ENCODE measurements at regions not wholly inside any gene's neighbourhood (a gene's known extent, or its start where the extent isn't known, plus 50 kb on each side); places are given as distances from the start of the nearest gene placed in this dataset.
"Not testable (repeated sequence)": the region's sequence is repeated elsewhere in the genome, so short reads cannot be mapped to it uniquely, and the experiment has no call there.

- no peak for DNase-seq (ENCODE audit: extremely low spot score)
- 66% methylated on average over 1 of the region's 1 CpG for WGBS
- H3K4me1 ChIP-seq (ENCODE audit: insufficient read depth): no peaks in the 10 kb centered on the region
- no peak overlapping the region for H3K27ac ChIP-seq (ENCODE audit: low read depth)
- H3K36me3 ChIP-seq (ENCODE audit: insufficient read depth): no peaks in the 10 kb centered on the region
- H3K4me3 ChIP-seq (ENCODE audit: low read depth, low read length): no peak overlapping the region
Observed at GRCh38 chr9:24096756-24097155, 270.7 kb upstream of the ELAVL2 start.

- H3K4me1 ChIP-seq (ENCODE audit: insufficient read depth): no peaks in the 10 kb centered on the region
- DNase-seq (ENCODE audit: extremely low spot score): no peak
- H3K27ac ChIP-seq (ENCODE audit: low read depth): no peak overlapping the region
- WGBS: 73% methylated on average over 2 of the region's 2 CpGs
- no peaks in the 10 kb centered on the region for H3K36me3 ChIP-seq (ENCODE audit: insufficient read depth)
- H3K4me3 ChIP-seq (ENCODE audit: low read depth, low read length): no peak overlapping the region
Observed at GRCh38 chr9:24095246-24095645, 269.2 kb upstream of the ELAVL2 start.

GRCh38 chr9:24090566-24090965 is 264.5 kb upstream of the ELAVL2 start:
- WGBS: 89% methylated on average over 6 of the region's 6 CpGs
- Histone ChIP-seq H3K4me1 (ENCODE audit: insufficient read depth) (no peaks in the 10 kb centered on the region), H3K36me3 (ENCODE audit: insufficient read depth) (no peaks in the 10 kb centered on the region), H3K27ac (ENCODE audit: low read depth) (no peak overlapping the region), H3K4me3 (ENCODE audit: low read depth, low read length) (no peak overlapping the region)
- DNase-seq (ENCODE audit: extremely low spot score): no peak

DNA sequence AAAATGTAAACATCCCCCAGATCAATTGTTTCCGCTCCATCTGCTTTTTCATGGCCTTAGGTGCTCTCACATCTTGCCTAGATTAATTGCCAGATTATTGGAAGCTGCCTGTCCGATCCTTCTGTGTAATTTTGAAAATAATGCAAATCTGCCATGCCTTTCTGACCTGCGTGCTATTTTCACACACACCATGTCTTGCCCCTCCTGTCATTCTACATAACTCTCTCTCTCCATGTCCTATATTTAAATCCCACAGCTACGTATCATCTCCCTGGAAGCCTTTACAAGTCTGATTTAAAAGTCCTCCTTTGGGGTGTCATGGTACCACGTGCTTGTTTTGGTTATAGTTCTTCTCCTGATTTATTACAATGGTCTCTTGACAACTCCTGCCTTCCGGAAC is 247.6 kb upstream of the ELAVL2 start:
- no peaks in the 10 kb centered on the region for H3K36me3 ChIP-seq (ENCODE audit: insufficient read depth)
- DNase-seq (ENCODE audit: extremely low spot score): no peak
- H3K4me1 ChIP-seq (ENCODE audit: insufficient read depth): no peaks in the 10 kb centered on the region
- H3K27ac ChIP-seq (ENCODE audit: low read depth): no peak overlapping the region
- no peak overlapping the region for H3K4me3 ChIP-seq (ENCODE audit: low read depth, low read length)
- 76% methylated on average over 6 of the region's 6 CpGs for WGBS

DNA sequence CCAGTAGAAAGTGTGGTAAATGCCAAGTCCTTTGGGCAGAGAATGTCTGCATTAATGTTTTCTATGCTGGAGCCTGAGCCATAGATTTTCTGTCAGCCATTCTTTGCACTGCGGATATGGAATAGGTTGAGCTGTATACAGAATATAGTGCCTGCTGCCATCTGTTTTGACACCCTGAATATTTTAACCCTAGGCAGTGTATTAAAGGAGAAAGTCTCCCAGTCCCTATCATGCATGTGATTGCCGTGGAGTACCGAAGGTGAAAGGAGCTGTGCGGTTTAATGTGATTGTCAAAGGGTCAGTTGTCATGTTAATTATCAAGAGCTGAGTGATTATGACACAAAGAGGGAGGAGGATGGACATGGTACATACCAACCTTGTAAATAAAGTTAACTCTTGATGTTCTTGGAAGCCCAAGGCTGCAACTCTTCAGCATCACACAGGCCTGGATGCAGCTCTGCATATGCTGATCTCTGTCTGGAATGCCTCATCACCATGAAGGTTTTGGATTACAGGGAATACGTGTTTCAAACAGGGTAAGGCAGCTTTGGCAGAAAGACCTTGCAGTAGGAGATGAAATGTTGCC is 247.1 kb upstream of the ELAVL2 start:
- no peak overlapping the region for H3K27ac ChIP-seq (ENCODE audit: low read depth)
- H3K36me3 ChIP-seq (ENCODE audit: insufficient read depth): no peaks in the 10 kb centered on the region
- no peak for DNase-seq (ENCODE audit: extremely low spot score)
- no peak overlapping the region for H3K4me3 ChIP-seq (ENCODE audit: low read depth, low read length)
- H3K4me1 ChIP-seq (ENCODE audit: insufficient read depth): no peaks in the 10 kb centered on the region
- WGBS: 51% methylated on average over 5 of the region's 5 CpGs

GRCh38 chr9:24071716-24072115 is 245.7 kb upstream of the ELAVL2 start:
- DNase-seq (ENCODE audit: extremely low spot score): no peak
- WGBS: 47% methylated on average over 2 of the region's 2 CpGs

DNA sequence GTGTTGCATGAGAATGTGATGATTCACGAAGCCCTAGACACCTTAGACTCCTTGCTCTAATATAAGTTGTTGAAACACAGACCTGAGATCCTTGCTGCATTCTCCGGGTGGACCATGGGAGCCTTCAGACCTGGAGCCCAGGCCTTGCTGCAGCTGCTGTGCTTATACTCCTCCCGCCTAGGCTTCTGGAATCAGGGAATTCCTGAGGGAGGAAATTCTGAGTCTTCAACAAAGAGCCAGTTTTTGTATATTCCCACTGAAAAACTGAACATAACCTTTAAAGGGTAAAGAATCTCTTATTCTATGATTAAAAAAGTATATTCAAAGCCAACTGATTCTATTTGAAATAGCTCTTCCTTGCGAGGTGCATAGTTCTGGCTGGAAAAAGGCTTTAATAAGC is 245.1 kb upstream of the ELAVL2 start:
- no peak overlapping the region for H3K27ac ChIP-seq (ENCODE audit: low read depth)
- no peak for DNase-seq (ENCODE audit: extremely low spot score)
- 75% methylated on average over 4 of the region's 4 CpGs for WGBS
- no peaks in the 10 kb centered on the region for H3K4me1 ChIP-seq (ENCODE audit: insufficient read depth)
- no peaks in the 10 kb centered on the region for H3K36me3 ChIP-seq (ENCODE audit: insufficient read depth)
- H3K4me3 ChIP-seq (ENCODE audit: low read depth, low read length): no peak overlapping the region

More at GRCh38 chr9:24071716-24072115, 245.7 kb upstream of the ELAVL2 start:
- Histone ChIP-seq H3K4me3 (ENCODE audit: low read depth, low read length) (no peak overlapping the region), H3K4me1 (ENCODE audit: insufficient read depth) (no peaks in the 10 kb centered on the region), H3K27ac (ENCODE audit: low read depth) (no peak overlapping the region), H3K36me3 (ENCODE audit: insufficient read depth) (no peaks in the 10 kb centered on the region)

DNA sequence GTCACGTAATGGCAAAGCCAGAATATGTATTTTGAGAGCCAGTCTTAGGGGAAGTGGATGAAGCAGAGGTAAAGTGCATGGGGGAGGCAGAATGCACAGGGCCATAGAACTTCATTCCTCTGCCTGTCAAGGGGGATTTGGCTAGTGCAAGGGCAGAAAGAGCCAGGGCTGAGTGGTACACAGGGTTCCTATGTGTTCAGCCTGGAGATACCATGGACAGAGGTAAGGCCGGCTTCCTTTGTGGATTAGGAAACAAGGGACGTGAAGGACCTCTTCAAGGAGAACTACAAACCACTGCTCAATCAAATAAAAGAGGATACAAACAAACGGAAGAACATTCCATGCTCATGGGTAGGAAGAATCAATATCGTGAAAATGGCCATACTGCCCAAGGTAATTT is 241.1 kb upstream of the ELAVL2 start:
- WGBS: 65% methylated on average over 4 of the region's 5 CpGs
- H3K36me3 ChIP-seq (ENCODE audit: insufficient read depth); H3K4me3 ChIP-seq (ENCODE audit: low read depth, low read length); DNase-seq (ENCODE audit: extremely low spot score); H3K4me1 ChIP-seq (ENCODE audit: insufficient read depth); H3K27ac ChIP-seq (ENCODE audit: low read depth): not testable (repeated sequence)

- no peaks in the 10 kb centered on the region for H3K36me3 ChIP-seq (ENCODE audit: insufficient read depth)
- no peaks in the 10 kb centered on the region for H3K4me1 ChIP-seq (ENCODE audit: insufficient read depth)
- no peak overlapping the region for H3K27ac ChIP-seq (ENCODE audit: low read depth)
- WGBS: 59% methylated on average over 2 of the region's 2 CpGs
- H3K4me3 ChIP-seq (ENCODE audit: low read depth, low read length): no peak overlapping the region
- no peak for DNase-seq (ENCODE audit: extremely low spot score)
Observed at GRCh38 chr9:24059651-24060050, 233.6 kb upstream of the ELAVL2 start.

GRCh38 chr9:24051587-24051986 is 225.5 kb upstream of the ELAVL2 start:
- 70% methylated on average over 3 of the region's 3 CpGs for WGBS
- Histone ChIP-seq H3K4me1 (ENCODE audit: insufficient read depth) (no peaks in the 10 kb centered on the region), H3K36me3 (ENCODE audit: insufficient read depth) (no peaks in the 10 kb centered on the region), H3K27ac (ENCODE audit: low read depth) (no peak overlapping the region), H3K4me3 (ENCODE audit: low read depth, low read length) (no peak overlapping the region)
- no peak for DNase-seq (ENCODE audit: extremely low spot score)

DNA sequence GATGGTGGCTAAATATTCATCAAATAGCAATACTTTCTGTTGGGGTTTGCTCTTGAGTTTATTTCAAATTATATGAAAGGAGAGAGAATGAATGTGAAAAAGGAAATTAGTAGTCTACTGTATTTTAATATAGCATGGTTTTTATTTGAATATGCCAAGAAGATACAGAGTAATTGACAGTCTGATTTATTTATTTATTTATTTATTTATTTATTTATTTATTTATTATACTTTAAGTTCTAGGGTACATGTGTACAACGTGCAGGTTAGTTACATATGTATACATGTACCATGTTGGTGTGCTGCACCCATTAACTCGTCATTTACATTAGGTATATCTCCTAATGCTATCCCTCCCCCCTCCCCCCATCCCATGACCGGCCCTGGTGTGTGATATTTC is 224.2 kb upstream of the ELAVL2 start:
- not testable (repeated sequence) for H3K27ac ChIP-seq (ENCODE audit: low read depth); H3K36me3 ChIP-seq (ENCODE audit: insufficient read depth); H3K4me1 ChIP-seq (ENCODE audit: insufficient read depth); DNase-seq (ENCODE audit: extremely low spot score); H3K4me3 ChIP-seq (ENCODE audit: low read depth, low read length)
- 89% methylated on average over 3 of the region's 3 CpGs for WGBS

DNA sequence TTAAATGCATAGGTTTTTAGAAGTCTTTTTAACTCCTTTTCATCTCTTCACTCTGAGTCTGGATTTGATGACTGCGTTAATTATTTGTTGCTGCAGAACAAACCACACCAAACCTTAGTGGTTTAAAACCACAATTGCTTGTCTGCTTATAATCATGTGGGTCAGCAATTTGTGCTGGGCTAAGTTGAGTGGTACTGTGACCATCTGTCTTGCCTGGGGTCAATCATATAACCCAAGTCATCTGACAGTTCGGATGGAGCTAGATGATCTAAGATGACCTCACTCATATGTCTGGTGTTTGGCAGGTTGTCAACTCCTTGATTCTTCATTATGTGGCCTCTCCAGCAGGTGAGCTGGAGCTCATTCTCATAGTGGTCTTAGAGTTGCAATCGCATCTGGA is 219.1 kb upstream of the ELAVL2 start:
- Histone ChIP-seq H3K36me3 (ENCODE audit: insufficient read depth) (no peaks in the 10 kb centered on the region), H3K4me1 (ENCODE audit: insufficient read depth) (no peaks in the 10 kb centered on the region), H3K27ac (ENCODE audit: low read depth) (no peak overlapping the region), H3K4me3 (ENCODE audit: low read depth, low read length) (no peak overlapping the region)
- no peak for DNase-seq (ENCODE audit: extremely low spot score)
- WGBS: 88% methylated on average over 3 of the region's 3 CpGs

DNA sequence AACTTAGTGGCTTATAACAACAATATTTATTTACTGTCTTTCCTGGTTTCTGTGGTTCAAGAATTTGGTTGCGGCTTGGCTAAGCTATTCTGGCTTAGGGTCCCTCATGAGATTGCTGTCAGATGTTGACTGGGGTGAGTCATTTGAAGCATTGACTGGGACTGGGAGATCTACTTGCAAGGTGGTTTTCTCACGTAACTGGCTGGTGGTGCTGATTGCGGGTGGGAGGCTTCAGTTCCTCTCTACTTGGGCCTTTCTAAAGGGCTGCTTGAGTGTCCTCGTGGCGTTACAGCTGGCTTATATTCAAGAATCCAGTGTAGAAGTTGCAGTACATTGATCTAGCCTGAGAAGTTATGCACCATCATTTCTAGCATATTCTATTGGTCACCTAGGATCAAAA is 218.5 kb upstream of the ELAVL2 start:
- Histone ChIP-seq H3K4me3 (ENCODE audit: low read depth, low read length) (no peak overlapping the region), H3K4me1 (ENCODE audit: insufficient read depth) (no peaks in the 10 kb centered on the region), H3K36me3 (ENCODE audit: insufficient read depth) (no peaks in the 10 kb centered on the region), H3K27ac (ENCODE audit: low read depth) (no peak overlapping the region)
- no peak for DNase-seq (ENCODE audit: extremely low spot score)
- WGBS: 91% methylated on average over 5 of the region's 5 CpGs

GRCh38 chr9:24041160-24041690 is 215.2 kb upstream of the ELAVL2 start:
- Histone ChIP-seq H3K4me1 (ENCODE audit: insufficient read depth) (no peaks in the 10 kb centered on the region), H3K36me3 (ENCODE audit: insufficient read depth) (no peaks in the 10 kb centered on the region), H3K27ac (ENCODE audit: low read depth) (no peak overlapping the region), H3K4me3 (ENCODE audit: low read depth, low read length) (no peak overlapping the region)
- 57% methylated on average over 5 of the region's 5 CpGs for WGBS
- no peak for DNase-seq (ENCODE audit: extremely low spot score)

DNA sequence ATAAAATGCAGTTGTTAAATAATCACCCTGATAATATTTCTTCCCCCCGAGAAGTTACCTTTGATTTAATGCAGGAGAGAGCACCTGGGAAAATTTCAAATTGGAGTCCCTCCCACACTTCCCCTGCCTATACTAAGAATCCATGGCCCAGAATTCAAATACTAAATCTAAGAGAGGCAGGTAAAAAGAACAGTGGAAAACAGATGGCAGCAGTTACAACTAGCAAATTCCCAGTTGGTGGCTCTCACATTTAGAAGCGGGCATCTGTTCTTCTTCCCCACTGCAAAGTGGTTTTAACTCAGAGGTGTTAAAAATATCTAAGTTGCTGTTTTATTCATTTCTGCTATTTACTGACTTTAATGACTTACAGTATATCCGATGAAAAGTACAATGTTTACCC is 210.4 kb upstream of the ELAVL2 start:
- no peak for DNase-seq (ENCODE audit: extremely low spot score)
- Histone ChIP-seq H3K4me1 (ENCODE audit: insufficient read depth) (no peaks in the 10 kb centered on the region), H3K4me3 (ENCODE audit: low read depth, low read length) (no peak overlapping the region), H3K27ac (ENCODE audit: low read depth) (no peak overlapping the region), H3K36me3 (ENCODE audit: insufficient read depth) (no peaks in the 10 kb centered on the region)
- WGBS: 61% methylated on average over 3 of the region's 3 CpGs

Measured in urinary bladder (tissue), 3 donors.